ENCODE measurements at regions not wholly inside any gene's neighbourhood (a gene's known extent, or its start where the extent isn't known, plus 50 kb on each side); places are given as distances from the start of the nearest gene placed in this dataset.

DNA sequence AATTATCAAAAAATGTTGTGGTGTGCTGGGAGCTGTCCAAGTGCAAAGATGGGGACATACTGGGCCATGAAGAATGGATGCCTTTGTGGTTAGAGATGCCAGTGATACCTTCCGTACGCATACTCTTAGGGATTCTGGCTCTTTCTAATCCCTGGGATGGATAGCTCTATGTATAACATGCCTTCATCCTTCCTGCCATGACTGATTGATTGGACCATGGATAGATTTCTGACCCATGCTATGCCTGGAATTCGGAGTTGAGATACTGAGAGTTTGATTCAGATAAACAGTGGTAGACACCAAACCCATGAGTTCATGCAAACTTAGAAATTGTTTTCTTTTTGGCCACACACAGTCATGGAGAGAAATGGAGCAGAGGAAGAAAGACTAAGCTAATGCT lies 147.2 kb upstream of the WDFY3 start:
- ATAC-seq (no peak), DNase-seq (no peak)
- TF ChIP-seq POLR2A (IDR thresholded peaks at IDR 0.05) (no peak), CTCF (IDR thresholded peaks at IDR 0.05) (no peak)
- Histone ChIP-seq H3K27me3 (no peaks in the 10 kb centered on the region), H3K4me3 (no peak overlapping the region), H3K36me3 (replicated peaks in 1 of 2; ENCODE audit: insufficient read depth in 1 of 2, low read depth in 2 of 2) (no peaks in the 10 kb centered on the region), H3K4me1 (peaks cover 16% of the 10 kb centered on the region), H3K9me3 (no peaks in the 10 kb centered on the region), H3K27ac (no peak overlapping the region)
- WGBS, 2 donors = 94 to 96% methylated on average over 3 of the region's 3 CpGs
- intact Hi-C loops (cut with DNase I) = no loop called here

DNA sequence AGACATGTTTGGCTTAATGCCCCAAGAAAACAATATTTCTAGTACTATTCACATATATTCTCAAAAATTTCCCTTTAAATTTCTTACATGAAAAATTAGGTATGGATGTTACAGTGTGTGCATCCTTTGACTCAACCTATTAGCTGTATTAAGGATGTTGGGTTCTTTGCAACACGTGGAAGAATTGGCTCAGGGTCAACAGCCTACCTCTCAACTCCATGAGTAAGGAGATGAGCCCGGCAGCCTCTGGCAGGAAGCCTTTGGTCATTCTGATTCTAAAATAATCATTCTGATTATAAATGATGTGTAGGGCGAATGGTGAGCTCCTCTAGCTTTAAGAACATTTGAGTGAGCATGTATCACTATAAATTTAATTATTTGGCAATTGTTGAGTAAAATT lies 148.0 kb upstream of the WDFY3 start:
- no peaks in the 10 kb centered on the region for H3K27me3 ChIP-seq
- H3K9me3 ChIP-seq = no peaks in the 10 kb centered on the region
- no peaks in the 10 kb centered on the region for H3K36me3 ChIP-seq (replicated peaks in 1 of 2; ENCODE audit: insufficient read depth in 1 of 2, low read depth in 2 of 2)
- peaks cover 16% of the 10 kb centered on the region for H3K4me1 ChIP-seq
- WGBS, 2 donors = 54 to 76% methylated on average over 3 of the region's 3 CpGs
- no peak overlapping the region for H3K4me3 ChIP-seq
- no peak for DNase-seq
- TF ChIP-seq CTCF (IDR thresholded peaks at IDR 0.05) (no peak), POLR2A (IDR thresholded peaks at IDR 0.05) (no peak)
- no peak overlapping the region for H3K27ac ChIP-seq
- intact Hi-C loops (cut with DNase I) = no loop called here
- ATAC-seq = no peak

- peak; percentile 79 for ATAC-seq
- peak overlapping the region in 3 of 4 donors; percentile 22 to 38 (median 36) for H3K27ac ChIP-seq
- TF ChIP-seq POLR2A (IDR thresholded peaks at IDR 0.05) (no peak), CTCF (IDR thresholded peaks at IDR 0.05) (no peak)
Observed at GRCh38 chr4:85116008-85116407, 149.5 kb upstream of the WDFY3 start.

DNA sequence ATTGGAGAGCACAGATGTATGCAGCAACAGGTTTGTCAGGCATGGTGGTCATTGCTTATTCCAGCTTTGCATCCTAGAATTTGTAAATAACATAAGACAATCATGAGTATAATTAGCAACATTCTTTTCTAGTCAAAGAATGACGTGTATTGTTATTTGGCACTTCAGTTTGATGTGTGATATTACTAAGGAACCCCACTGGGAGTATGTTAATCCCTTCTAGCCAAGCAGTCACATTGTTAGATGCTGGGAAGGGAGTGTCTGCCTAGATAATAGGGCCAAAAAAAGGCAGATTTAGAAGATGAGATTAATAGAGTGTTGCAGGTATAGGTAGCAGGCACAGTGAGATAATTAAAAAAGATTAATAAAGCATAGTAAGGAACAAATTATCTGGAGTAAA lies 159.2 kb upstream of the WDFY3 start:
- DNase-seq (no peak), ATAC-seq (no peak)
- Histone ChIP-seq H3K4me3 (no peak overlapping the region), H3K27me3 (no peaks in the 10 kb centered on the region), H3K4me1 (peaks cover 14% of the 10 kb centered on the region), H3K36me3 (replicated peaks in 1 of 2; ENCODE audit: insufficient read depth in 1 of 2, low read depth in 2 of 2) (no peaks in the 10 kb centered on the region), H3K9me3 (no peaks in the 10 kb centered on the region), H3K27ac (no peak overlapping the region)
- intact Hi-C loops (cut with DNase I) = no loop called here
- WGBS, 2 donors = 57 to 59% methylated on average over 1 of the region's 1 CpG
- TF ChIP-seq CTCF (IDR thresholded peaks at IDR 0.05) (no peak), POLR2A (IDR thresholded peaks at IDR 0.05) (no peak)

More at GRCh38 chr4:85116008-85116407, 149.5 kb upstream of the WDFY3 start:
- H3K4me1 ChIP-seq = peaks cover 16% of the 10 kb centered on the region
- H3K4me3 ChIP-seq = no peak overlapping the region
- H3K36me3 ChIP-seq (replicated peaks in 1 of 2; ENCODE audit: insufficient read depth in 1 of 2, low read depth in 2 of 2) = no peaks in the 10 kb centered on the region
- intact Hi-C loops (cut with DNase I) = no loop called here
- no peaks in the 10 kb centered on the region for H3K9me3 ChIP-seq
- H3K27me3 ChIP-seq = no peaks in the 10 kb centered on the region
- DNase-seq = peak in 2 of 4 donors; percentile 30 to 33

DNA sequence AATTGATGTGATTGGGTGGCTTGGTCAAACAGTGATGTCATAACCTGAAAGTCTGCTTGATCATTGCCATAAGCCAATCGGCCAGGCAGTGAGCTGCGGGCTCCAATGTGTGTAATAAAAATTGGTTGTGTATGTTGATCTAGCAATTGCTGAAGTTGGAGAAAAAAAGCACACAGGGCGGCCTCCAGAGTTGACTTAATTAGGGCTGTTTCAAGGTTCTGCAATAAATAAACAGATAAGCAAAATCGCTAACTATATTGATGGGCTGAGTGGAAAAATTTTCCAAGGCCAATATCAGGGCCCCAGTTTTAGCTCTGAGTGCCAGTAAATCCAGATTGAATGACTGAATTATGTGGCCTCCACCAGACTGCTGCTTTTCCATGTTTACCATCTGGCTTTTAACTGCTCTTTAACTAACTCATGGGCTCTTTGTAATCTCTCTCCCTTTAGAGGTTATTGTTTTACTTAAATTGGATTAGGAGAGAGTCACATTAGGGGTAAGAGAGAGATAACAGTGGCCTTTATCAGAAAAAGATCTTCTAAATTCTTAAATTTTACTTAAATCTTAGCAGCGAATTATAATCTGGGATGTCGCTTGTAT lies 160.6 kb upstream of the WDFY3 start:
- Histone ChIP-seq H3K4me3 (no peak overlapping the region), H3K4me1 (peaks cover 14% of the 10 kb centered on the region), H3K27ac (peak overlapping the region in 2 of 4 donors; percentile 28 to 47), H3K36me3 (replicated peaks in 1 of 2; ENCODE audit: insufficient read depth in 1 of 2, low read depth in 2 of 2) (no peaks in the 10 kb centered on the region), H3K27me3 (no peaks in the 10 kb centered on the region), H3K9me3 (no peaks in the 10 kb centered on the region)
- DNase-seq = peak in 1 of 4 donors; percentile 20
- TF ChIP-seq CTCF (IDR thresholded peaks at IDR 0.05) (no peak), POLR2A (IDR thresholded peaks at IDR 0.05) (no peak)
- ATAC-seq = peak; percentile 33
- intact Hi-C loops (cut with DNase I) = no loop called here
- 45 to 47% methylated on average over 6 of the region's 6 CpGs for WGBS, 2 donors
